Osteocyte (in vitro differentiated cells): ENCODE measurements at regions not wholly inside any gene's neighbourhood (a gene's known extent, or its start where the extent isn't known, plus 50 kb on each side); places are given as distances from the start of the nearest gene placed in this dataset.

Experiments used
- DNase-seq: peaks from one replicate; pipeline ENCODE4 v3.0.0; 2021; ENCODE audit warnings: mixed read lengths; ENCODE audit not compliant: unreplicated experiment; ENCODE audit errors: extremely low spot score
- H3K27ac Mint-ChIP-seq: one replicate; pipeline ENCODE4 v1.8.0; 2021; ENCODE audit warnings: mild to moderate bottlenecking, mixed read lengths; ENCODE audit not compliant: unreplicated experiment
- H3K27me3 Mint-ChIP-seq: one replicate; pipeline ENCODE4 v1.8.0; 2021; ENCODE audit warnings: mixed read lengths; ENCODE audit not compliant: unreplicated experiment
- H3K36me3 Mint-ChIP-seq: one replicate; pipeline ENCODE4 v1.8.0; 2021; ENCODE audit warnings: mixed read lengths; ENCODE audit not compliant: unreplicated experiment
- H3K4me1 Mint-ChIP-seq: one replicate; pipeline ENCODE4 v1.8.0; 2021; ENCODE audit warnings: mixed read lengths; ENCODE audit not compliant: unreplicated experiment
- H3K4me3 Mint-ChIP-seq: one replicate; pipeline ENCODE4 v1.8.0; 2021; ENCODE audit warnings: mild to moderate bottlenecking, moderate library complexity, mixed read lengths; ENCODE audit not compliant: unreplicated experiment
- H3K9me3 Mint-ChIP-seq: one replicate; pipeline ENCODE4 v1.8.0; 2021; ENCODE audit warnings: mixed read lengths; ENCODE audit not compliant: unreplicated experiment
- CTCF ChIP-seq: fragments of 200-600 bp; sonication (generic); IDR thresholded peaks from 2 replicates; pipeline ENCODE4 v1.5.0; 2021; ENCODE audit warnings: antibody characterized with exemption, mild to moderate bottlenecking, moderate library complexity

GRCh38 chr6:150745896-150746295 lies 119.6 kb upstream of the MTHFD1L start:
- Mint-ChIP-seq H3K27ac (no peak overlapping the region), H3K4me1 (no peaks in the 10 kb centered on the region), H3K9me3 (no peaks in the 10 kb centered on the region), H3K36me3 (no peaks in the 10 kb centered on the region), H3K27me3 (peaks cover 21% of the 10 kb centered on the region), H3K4me3 (no peak overlapping the region)
- no peak for DNase-seq
- no peak for TF ChIP-seq CTCF

- Mint-ChIP-seq H3K36me3 (no peaks in the 10 kb centered on the region), H3K4me3 (no peak overlapping the region), H3K27me3 (peaks cover 21% of the 10 kb centered on the region), H3K27ac (no peak overlapping the region), H3K4me1 (peaks cover 2% of the 10 kb centered on the region), H3K9me3 (no peaks in the 10 kb centered on the region)
- TF ChIP-seq CTCF, result no peak
- no peak for DNase-seq
Observed at GRCh38 chr6:150747155-150747554, 118.3 kb upstream of the MTHFD1L start.

GRCh38 chr6:150749091-150749670 lies 116.3 kb upstream of the MTHFD1L start:
- no peak overlapping the region for H3K4me3 Mint-ChIP-seq
- no peak for TF ChIP-seq CTCF
- no peaks in the 10 kb centered on the region for H3K36me3 Mint-ChIP-seq
- H3K27me3 Mint-ChIP-seq, result peaks cover 30% of the 10 kb centered on the region
- H3K9me3 Mint-ChIP-seq, result no peaks in the 10 kb centered on the region
- peaks cover 17% of the 10 kb centered on the region for H3K4me1 Mint-ChIP-seq
- no peak overlapping the region for H3K27ac Mint-ChIP-seq
- no peak for DNase-seq

GRCh38 chr6:150751296-150751695 lies 114.2 kb upstream of the MTHFD1L start:
- Mint-ChIP-seq H3K4me1 (peaks cover 18% of the 10 kb centered on the region), H3K36me3 (no peaks in the 10 kb centered on the region), H3K27ac (no peak overlapping the region), H3K4me3 (no peak overlapping the region), H3K27me3 (peaks cover 27% of the 10 kb centered on the region), H3K9me3 (no peaks in the 10 kb centered on the region)
- no peak for TF ChIP-seq CTCF
- no peak for DNase-seq

- peaks cover 16% of the 10 kb centered on the region for H3K27me3 Mint-ChIP-seq
- H3K36me3 Mint-ChIP-seq, result no peaks in the 10 kb centered on the region
Observed at GRCh38 chr6:150752409-150752808, 113.1 kb upstream of the MTHFD1L start.

More at GRCh38 chr6:150752409-150752808, 113.1 kb upstream of the MTHFD1L start:
- no peak for TF ChIP-seq CTCF
- Mint-ChIP-seq H3K27ac (no peak overlapping the region), H3K4me3 (no peak overlapping the region), H3K4me1 (peaks cover 18% of the 10 kb centered on the region), H3K9me3 (no peaks in the 10 kb centered on the region)
- DNase-seq, result no peak
